ENCODE measurements at regions not wholly inside any gene's neighbourhood (a gene's known extent, or its start where the extent isn't known, plus 50 kb on each side); places are given as distances from the start of the nearest gene placed in this dataset.

DNA sequence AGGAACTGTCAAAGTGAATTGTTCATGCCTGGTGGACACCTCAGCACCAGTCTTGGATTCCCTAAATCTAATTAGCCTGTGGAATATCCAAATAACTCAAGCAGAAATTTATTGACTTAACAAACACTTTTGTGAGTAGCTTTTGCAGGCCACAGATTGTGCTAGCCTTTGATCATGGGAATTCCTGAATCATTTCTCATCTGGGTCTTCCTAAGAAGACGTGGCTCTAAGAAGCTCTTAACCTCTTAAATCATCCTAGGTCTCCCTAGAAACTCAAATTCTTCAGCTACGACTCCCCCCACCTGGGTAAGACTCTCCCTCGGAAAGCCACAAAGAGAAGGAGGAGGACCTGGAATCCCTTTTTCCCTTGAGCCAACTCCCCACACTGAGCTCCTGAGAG lies 53.8 kb upstream of the PSEN2 start:
- peak; percentile 77 for DNase-seq
- in situ Hi-C loops (cut with HindIII; ENCODE audit: low pct_ligation_motif_present, low pct_unique_long_range_greater_than_20kb, low sequenced_read_pairs): no loop called here

DNA sequence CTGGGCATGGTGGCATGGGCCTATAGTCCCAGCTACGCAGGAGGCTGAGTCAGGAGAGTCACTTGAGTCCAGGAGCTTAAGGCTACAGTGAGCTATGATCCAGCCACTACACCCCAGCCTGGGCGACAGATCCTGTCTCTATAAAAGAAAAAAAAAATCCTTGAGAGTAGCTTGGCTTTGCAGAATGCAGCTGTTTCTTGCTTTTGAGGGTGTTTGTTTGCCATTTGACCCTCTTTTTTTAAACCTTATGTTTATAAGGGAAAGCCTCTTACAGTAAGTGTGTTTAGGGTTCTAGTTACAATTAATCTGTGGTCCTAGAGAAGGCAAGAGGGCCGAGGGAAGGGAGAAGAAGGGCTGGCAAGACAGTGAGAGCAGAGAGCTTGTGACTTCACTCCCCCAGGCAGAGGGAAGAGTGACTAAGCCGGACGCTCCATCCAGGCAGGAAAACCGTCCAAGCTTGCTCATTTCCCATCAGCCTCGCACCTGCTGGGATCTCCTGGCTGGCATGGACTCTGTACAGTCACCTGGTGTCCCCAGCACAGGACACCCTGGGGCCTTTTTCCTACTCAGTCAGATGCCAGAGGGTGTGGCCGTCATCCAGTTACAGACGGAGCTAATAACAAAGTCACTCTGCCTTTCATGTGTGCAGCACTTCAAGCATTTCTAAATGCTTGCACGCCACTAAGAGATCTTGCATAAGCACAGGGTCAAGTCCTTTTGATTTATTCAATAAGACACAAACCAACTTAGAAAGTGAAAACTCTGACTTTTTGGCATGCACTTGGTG lies 55.5 kb upstream of the PSEN2 start:
- in situ Hi-C loops (cut with HindIII; ENCODE audit: low pct_ligation_motif_present, low pct_unique_long_range_greater_than_20kb, low sequenced_read_pairs): no loop called here
- peak; percentile 74 for DNase-seq

DNA sequence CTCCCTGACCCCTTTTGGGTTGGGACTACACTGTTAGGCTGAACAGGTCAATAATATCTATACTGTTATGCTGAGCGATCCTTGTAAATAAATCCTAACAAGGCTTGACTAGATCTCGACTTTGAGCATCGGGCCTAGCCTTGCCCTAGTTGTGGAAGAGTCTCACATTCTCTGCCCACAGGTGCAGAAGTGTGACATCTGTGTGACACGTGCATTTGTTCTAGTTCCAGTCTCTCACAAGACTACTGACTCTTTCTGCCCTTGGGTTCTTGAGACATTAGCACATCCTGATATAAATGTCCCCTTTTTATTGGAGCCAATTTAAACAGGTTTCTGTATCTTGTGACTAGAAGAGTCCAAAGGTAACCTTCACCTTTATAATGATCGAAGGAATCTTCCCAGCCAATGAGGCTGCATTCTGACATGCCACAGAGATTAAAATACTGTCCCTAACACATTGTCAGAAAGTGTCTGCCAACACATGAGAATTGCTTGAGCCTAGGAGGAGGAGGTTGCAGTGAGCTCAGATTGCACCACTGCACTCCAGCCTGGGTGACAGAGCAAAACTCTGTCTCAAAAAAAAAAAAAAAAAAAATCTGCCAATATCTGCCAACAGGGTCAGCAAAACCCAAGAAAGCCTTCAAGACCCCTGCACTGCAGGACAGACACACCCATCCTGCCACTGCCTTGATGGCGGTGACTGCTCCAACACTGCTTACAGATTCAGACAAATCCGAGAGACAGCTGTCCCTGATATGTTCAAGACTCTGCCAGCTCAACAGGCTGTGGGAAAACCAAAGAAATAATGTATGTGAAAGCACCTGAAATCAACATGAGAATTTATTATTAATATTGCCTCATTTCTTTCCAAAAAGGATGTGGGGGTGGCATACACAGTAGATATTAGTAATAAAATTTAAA lies 56.5 kb upstream of the PSEN2 start:
- in situ Hi-C loops (cut with HindIII; ENCODE audit: low pct_ligation_motif_present, low pct_unique_long_range_greater_than_20kb, low sequenced_read_pairs): no loop called here
- DNase-seq: no peak

DNA sequence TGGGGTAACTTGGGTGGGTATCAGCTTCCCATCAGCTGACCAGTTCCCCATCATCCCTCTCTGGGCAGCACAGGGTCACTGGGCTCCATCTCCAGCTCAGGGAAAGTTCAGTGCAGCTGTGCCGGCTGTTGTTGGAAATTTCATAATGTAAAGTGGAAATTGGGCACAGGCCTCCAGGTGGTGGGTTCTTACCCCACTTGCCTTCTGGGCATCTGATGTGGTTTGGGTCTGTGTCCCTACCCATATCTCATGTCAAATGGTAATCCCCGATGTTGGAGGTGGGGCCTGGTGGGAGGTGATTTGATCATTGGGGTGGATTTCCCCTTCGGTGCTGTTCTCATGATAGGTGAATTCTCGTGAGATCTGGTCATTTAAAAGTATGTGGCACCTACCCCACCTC lies 59.7 kb upstream of the PSEN2 start:
- in situ Hi-C loops (cut with HindIII; ENCODE audit: low pct_ligation_motif_present, low pct_unique_long_range_greater_than_20kb, low sequenced_read_pairs): no loop called here
- no peak for DNase-seq

DNA sequence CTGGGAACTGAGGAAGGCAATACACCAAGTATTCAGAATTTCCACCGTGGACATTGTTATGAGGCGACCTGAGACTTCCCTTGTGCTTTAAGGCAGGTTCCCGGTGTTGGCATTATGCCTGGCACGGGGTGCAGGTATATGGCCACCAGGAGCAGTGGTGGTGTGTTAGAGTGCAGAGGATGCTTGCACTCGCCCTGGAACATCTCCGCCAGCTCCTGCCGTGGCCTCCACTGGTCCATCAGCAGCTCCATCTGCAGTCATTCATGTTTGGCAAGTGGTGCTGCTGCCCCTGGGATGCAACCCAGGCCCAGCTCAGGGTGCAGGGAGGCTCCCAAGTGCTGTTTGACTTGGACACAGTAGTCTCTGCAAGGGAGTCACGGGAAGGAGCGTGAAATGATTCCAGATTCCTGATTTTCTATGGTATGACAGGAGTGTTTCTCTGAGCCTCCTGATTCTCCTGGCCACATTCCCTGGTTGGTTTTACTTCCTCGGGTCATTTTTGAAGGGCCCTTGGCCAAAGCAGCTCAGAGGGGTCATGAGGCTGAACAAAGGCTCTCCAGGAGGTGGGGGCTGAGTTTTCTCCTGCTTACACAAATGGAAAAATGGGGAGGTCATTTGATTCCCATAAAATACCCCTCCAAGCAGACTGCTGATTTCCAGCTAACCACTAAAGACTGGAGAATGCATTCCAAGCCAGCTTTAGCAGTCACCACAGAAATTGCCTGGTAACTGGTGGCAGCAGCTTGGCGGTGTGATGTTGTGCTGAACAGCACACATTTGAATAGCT lies 60.4 kb upstream of the PSEN2 start:
- in situ Hi-C loops (cut with HindIII; ENCODE audit: low pct_ligation_motif_present, low pct_unique_long_range_greater_than_20kb, low sequenced_read_pairs): no loop called here
- no peak for DNase-seq

DNA sequence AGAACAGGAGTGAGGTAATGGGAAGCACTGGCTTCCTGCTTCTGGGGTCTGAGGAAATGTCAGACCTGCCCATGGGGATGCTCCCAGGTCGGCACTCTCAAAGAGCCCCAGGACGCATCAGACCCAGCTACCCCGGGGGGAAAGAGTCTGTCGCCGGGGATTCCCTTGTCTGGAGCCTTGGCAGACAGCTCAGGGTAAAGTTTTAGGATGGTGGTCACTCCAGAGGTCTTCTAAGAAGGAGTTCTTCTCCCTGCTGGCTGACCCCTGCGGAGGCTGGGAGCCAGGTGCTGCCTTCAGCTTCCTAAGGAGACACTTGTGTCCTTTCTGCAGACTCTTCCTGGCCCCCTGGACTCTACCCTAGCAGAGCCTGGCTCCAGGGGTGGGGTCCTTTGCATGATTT lies 61.9 kb upstream of the PSEN2 start:
- DNase-seq: no peak
- in situ Hi-C loops (cut with HindIII; ENCODE audit: low pct_ligation_motif_present, low pct_unique_long_range_greater_than_20kb, low sequenced_read_pairs): no loop called here

DNA sequence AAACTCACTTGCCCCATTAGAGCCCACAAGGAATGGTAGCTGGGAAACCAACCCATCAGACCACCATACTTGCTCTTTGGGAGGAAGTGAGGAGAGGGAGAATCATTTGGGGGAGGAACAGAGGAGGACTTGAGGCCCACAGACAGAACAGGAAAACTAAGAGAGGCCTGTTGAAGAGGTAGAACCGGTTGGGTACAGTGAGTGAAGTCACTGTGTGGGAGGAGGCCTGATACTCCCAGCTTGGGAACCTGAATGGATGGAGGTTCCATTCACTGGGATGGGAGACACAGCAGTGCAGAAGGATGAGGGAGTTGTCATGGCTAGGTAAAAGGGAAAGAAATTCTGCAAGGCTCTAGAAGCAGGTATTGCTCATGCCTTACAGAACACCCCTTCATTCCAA lies 63.4 kb upstream of the PSEN2 start:
- no peak for DNase-seq
- in situ Hi-C loops (cut with HindIII; ENCODE audit: low pct_ligation_motif_present, low pct_unique_long_range_greater_than_20kb, low sequenced_read_pairs): no loop called here

DNA sequence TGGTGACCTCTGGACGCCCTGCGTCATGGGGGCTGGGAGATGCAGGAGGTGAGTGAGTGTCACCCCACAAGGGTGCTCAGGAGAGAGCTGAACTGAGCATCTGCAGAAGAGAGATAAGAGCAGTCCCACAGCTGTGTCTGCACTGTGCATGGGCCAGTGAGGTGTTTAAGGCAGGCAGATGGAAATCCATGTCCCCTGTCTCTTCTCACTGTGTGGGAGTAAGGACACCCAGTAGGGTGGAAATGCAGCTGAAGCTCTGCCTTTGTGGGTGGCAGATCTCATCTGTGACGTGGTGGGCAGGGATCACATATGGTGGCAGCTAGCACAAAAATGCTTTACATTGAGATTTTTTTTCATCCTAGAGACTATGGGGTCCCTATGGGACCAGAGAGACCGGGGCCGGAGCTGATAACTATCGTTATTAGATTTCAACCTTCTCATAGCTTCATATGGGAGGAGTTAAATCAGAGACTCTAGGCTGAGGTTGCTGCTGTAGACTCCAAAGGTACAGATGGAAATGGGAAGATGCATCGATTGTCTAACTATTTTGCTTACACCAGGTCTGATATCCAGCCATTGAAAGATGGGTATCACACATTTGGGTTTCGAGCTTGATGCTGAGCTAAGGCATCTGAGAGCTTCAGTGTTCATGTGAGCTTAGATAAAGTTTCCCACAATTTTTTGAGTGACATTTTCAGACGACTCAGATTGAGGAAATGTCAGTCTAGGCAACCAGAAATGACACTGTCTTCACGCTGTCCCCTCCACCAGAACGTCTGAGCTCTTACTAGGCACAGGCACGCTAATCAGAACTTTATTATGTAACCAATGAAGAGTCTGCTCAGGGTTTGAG lies 65.3 kb upstream of the PSEN2 start:
- in situ Hi-C loops (cut with HindIII; ENCODE audit: low pct_ligation_motif_present, low pct_unique_long_range_greater_than_20kb, low sequenced_read_pairs): no loop called here
- no peak for DNase-seq

DNA sequence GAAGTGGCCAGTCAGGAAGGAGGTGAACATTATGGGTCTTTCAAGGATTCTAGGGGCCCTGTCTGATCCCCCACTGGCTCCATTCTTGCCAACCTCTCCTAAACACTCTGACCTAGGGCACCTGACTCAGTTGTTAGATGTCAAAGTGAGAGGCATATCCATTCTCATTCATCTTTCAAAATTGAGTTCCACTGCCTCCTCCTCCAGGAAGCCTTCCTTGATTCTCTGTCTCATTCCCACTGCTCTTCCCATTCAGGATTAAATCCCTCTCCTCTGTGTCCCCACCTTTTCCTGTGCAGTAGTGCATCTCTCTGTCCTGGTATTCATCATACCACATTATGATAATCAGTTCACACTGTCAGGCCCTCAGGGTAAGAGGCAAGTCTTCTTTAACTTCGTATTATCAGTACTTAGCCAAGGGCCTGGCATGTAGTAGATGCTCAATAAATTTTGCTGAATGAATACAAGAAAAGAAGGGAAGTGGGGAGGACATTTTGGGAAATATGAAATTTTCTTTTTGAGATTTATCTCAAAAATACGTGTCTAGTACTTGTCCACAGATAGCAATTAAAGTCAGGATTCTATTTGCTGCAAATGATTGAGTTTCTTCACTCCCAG lies 61.8 kb upstream of the ITPKB start:
- in situ Hi-C loops (cut with HindIII; ENCODE audit: low pct_ligation_motif_present, low pct_unique_long_range_greater_than_20kb, low sequenced_read_pairs): no loop called here
- DNase-seq: no peak

DNA sequence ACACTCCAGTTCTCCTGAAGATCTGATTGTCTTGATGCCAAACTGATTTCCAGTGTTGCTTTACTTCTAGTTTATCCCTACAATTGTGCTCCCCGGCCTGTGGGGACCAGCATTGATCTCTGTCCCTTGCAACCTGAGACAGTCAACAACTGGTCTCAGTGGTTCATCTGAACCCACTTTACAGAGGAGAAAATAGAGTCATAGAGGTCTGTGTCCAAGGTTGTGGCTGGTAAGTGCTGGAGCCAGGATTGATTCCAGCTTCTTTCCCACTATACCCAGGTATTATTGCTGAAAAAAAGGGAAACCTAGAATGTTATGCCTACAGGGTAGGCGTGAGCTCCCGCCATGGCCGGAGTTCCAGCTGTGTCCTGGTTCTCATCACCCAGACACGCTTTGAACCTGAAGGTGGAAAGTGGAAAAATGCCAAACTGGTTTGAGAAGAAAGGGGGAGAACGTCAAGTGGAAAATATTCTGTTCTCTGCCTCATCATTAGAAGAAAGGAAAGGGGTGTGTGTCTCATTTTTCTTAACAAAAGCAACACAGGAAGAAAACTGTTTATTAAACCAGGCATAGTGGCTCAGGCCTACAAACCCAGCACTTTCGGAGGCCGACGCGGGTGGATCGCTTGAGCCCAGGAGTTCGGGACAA lies 60.7 kb upstream of the ITPKB start:
- no peak for DNase-seq
- in situ Hi-C loops (cut with HindIII; ENCODE audit: low pct_ligation_motif_present, low pct_unique_long_range_greater_than_20kb, low sequenced_read_pairs): no loop called here

DNA sequence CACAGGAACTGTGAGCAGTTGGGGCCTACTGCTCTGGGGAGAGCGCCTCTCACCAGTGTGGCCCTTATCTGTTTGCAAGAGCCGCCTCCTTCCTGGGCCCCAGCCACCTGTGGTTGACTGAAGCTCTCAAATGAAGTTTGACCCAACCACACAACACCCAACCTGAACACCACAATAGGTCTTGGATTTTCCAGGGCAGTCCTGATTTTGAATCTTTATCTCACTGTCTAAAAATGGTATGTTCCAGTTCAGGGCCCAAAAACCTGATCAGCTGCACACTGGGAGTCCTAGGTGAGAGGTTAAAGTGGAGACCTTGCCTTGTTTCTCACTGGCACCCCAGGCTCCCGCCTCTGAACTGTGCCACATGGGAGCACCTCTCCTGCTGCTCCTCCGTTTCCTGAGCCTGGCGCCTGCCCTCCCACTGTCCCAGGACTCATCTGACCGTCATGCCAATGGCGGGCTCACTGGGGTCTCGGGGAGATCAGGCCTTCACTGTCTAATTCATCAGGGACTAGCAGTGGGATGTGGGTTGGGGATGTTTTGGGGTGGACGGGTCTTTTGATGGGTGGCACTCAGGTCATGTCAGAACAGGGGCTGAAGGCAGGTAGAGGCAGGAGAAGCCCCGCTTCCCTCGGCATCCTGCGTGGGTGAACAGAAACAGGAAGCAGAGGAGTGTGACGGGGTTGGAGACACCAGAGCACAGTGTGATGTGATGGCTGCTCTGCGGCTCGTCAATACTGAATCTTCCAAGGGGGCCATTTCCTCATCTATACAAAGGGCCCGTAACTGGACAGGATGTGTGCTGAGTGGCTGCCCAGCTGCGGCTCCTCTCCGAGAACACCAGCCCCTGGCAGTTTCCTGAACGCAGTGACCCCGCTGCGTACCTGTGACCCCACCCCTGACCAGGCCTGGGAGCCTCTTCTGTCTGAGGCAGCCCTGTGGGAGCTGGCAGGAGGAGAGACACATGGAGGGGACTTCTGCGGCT lies 59.6 kb upstream of the ITPKB start:
- no peak for DNase-seq
- in situ Hi-C loops (cut with HindIII; ENCODE audit: low pct_ligation_motif_present, low pct_unique_long_range_greater_than_20kb, low sequenced_read_pairs): no loop called here

DNA sequence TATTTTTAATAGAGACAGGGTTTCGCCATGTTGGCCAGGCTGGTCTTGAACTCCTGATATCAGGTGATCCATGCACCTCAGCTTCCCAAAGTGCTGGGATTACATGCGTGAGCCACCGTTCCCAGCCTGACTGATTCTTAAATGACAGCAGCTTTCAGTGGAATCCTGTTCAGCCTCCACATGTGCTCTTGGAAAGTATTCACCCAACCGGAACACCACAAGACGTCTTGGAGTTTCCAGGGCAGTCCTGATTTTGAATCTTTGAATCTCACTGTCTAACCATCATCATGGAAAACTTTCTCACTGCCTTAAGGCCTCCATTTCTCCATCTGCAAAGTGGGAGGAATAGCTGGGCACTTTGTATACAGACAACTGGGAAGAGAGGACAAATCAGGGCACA lies 58.1 kb upstream of the ITPKB start:
- in situ Hi-C loops (cut with HindIII; ENCODE audit: low pct_ligation_motif_present, low pct_unique_long_range_greater_than_20kb, low sequenced_read_pairs): no loop called here
- DNase-seq: no peak

DNA sequence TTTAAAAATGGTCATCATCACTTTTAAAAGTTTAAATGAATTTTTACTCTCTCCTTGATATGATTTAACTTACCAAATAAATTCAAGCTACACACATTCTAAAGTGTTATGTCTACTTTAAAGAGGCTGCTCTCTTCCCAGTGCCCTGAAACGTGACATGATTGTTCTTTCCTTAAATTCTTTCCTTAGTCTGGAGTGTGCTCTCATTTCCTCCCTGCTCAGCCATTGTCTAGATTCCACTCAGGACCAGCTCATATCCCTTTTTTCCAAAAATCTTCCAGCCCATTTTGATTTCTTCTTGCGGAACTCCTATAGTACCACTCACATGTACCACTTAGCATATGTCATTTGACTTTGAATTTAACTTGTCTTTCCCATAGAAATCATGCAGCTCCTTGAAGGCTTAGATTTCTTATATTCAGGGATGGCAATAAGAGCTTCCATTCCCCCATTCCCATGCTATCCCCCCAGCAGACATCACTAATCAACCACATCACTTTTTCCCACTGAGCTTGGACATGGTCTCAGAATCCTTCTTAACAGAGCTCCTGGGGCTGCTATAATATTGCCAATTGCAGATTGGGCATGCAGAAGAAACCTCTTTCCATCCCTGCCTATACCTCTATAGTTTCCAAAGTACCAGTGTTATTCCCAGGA lies 54.7 kb upstream of the ITPKB start:
- no peak for DNase-seq
- in situ Hi-C loops (cut with HindIII; ENCODE audit: low pct_ligation_motif_present, low pct_unique_long_range_greater_than_20kb, low sequenced_read_pairs): no loop called here

DNA sequence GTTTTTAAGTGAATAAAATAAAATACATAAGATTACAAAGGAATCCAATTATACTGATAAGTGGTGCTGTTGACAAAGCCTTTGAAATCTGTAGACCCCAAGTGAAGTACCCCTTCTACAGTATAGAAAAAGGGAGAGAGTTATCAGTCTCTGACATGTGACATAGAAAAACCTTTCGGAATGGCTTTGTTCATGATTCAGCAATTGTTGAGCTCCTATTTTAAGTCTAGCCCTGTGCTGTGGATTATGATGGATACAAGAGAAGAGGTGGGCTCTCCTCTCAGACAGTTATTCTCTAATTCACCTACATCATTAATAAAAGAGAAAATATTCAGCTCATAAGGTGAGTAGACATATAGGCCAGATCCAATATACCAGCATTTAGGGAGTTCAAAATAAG lies 53.3 kb upstream of the ITPKB start:
- in situ Hi-C loops (cut with HindIII; ENCODE audit: low pct_ligation_motif_present, low pct_unique_long_range_greater_than_20kb, low sequenced_read_pairs): no loop called here

DNA sequence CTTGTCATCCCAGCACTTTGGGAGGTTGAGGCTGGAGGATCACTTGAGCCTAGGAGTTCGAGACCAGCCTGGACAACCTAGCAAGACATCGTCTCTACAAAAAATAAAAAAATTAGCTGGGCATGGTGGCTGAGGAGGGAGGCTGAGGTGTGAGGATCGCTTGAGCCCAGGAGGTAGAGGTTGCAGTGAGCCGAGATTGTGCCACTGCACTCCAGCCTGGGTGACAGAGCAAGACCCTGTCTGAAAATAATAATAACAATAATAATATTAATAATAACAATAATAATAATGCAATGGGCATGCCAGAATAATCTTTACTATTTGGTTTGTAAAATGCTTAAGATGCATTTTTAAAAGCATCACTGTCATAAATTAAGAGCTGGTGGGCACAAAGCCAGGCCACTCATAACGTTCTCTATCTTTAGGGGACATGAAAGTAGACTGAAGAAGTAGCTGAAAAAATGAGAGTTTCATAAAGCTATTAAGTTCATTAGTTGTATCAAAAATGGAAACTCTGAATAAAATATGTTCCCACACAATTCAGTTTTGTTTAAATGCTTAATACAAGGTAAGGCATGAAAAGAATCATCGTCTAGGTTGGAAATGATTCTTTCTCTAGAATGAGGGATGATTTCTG lies 51.6 kb upstream of the ITPKB start:
- DNase-seq: no peak
- in situ Hi-C loops (cut with HindIII; ENCODE audit: low pct_ligation_motif_present, low pct_unique_long_range_greater_than_20kb, low sequenced_read_pairs): no loop called here

More for the DNA sequence above, 53.3 kb upstream of the ITPKB start:
- no peak for DNase-seq

Measured in ACHN (cell line).